Hepatocyte (in vitro differentiated cells): ENCODE measurements at regions not wholly inside any gene's neighbourhood (a gene's known extent, or its start where the extent isn't known, plus 50 kb on each side); places are given as distances from the start of the nearest gene placed in this dataset.

Source experiments
- DNase-seq: peaks from one replicate; pipeline ENCODE4 v3.0.0-alpha.2; 2016; ENCODE audit warnings: low spot score
- H2AFZ ChIP-seq: fragments of 200-600 bp; sonication (generic); 2 replicates; pipeline ENCODE4 v1.6.0; 2016; ENCODE audit warnings: antibody characterized with exemption, mild to moderate bottlenecking
- H3K27ac ChIP-seq: fragments of 200-600 bp; sonication (generic); 2 replicates; pipeline ENCODE4 v1.5.1; 2016; ENCODE audit warnings: mild to moderate bottlenecking
- H3K27me3 ChIP-seq: fragments of 200-600 bp; sonication (generic); 2 replicates; pipeline ENCODE4 v1.6.1; 2016
- H3K36me3 ChIP-seq: fragments of 200-600 bp; sonication (generic); replicated peaks from 2 replicates; pipeline ENCODE4 v1.5.1; 2016; ENCODE audit warnings: low read depth; ENCODE audit not compliant: insufficient read depth
- H3K4me1 ChIP-seq: fragments of 200-600 bp; sonication (generic); 2 replicates; pipeline ENCODE4 v1.5.1; 2016; ENCODE audit warnings: mild to moderate bottlenecking, moderate library complexity; ENCODE audit not compliant: insufficient read depth
- H3K4me2 ChIP-seq: fragments of 200-600 bp; sonication (generic); 2 replicates; pipeline ENCODE4 v1.6.0; 2016
- H3K4me3 ChIP-seq: fragments of 200-600 bp; sonication (generic); 2 replicates; pipeline ENCODE4 v1.5.1; 2016; ENCODE audit warnings: mild to moderate bottlenecking
- H3K79me2 ChIP-seq: fragments of 200-600 bp; sonication (generic); 2 replicates; pipeline ENCODE4 v1.6.0; 2017; ENCODE audit warnings: mild to moderate bottlenecking
- H3K9me2 ChIP-seq: fragments of 200-600 bp; sonication (generic); replicated peaks from 2 replicates; pipeline ENCODE4 v1.6.0; 2017; ENCODE audit warnings: mild to moderate bottlenecking; ENCODE audit not compliant: insufficient read depth
- H3K9me3 ChIP-seq: fragments of 200-600 bp; sonication (generic); 2 replicates; pipeline ENCODE4 v1.5.1; 2016; ENCODE audit warnings: low read depth, mild to moderate bottlenecking
- H4K20me1 ChIP-seq: fragments of 200-600 bp; sonication (generic); 2 replicates; pipeline ENCODE4 v1.6.0; 2016; ENCODE audit warnings: mild to moderate bottlenecking; ENCODE audit not compliant: insufficient read depth, poor library complexity, severe bottlenecking
- EZH2 ChIP-seq: fragments of 200-600 bp; sonication (generic); IDR thresholded peaks from 2 replicates; pipeline ENCODE4 v1.6.1; 2016; ENCODE audit warnings: antibody characterized with exemption, mild to moderate bottlenecking, borderline replicate concordance
- EZH2phosphoT487 ChIP-seq: fragments of 200-600 bp; sonication (generic); IDR thresholded peaks from one replicate; pipeline ENCODE4 v1.6.1; 2018; ENCODE audit warnings: antibody characterized with exemption, mild to moderate bottlenecking, low read depth, moderate library complexity; ENCODE audit not compliant: unreplicated experiment, severe bottlenecking
- WGBS: methylation state at CpG from one replicate; pipeline ENCODE4 v1.1.6; 2016; ENCODE audit warnings: low lambda C conversion rate; ENCODE audit errors: missing lambda C conversion rate; 5-methylcytosine and 5-hydroxymethylcytosine counted together
- TF ChIP-seq, protein P1 (sequence below): fragments of 200-600 bp; sonication (generic); IDR thresholded peaks from 2 replicates; pipeline ENCODE4 v1.5.1; 2016; ENCODE audit warnings: antibody characterized with exemption, mild to moderate bottlenecking; ENCODE audit not compliant: poor library complexity

DNA sequence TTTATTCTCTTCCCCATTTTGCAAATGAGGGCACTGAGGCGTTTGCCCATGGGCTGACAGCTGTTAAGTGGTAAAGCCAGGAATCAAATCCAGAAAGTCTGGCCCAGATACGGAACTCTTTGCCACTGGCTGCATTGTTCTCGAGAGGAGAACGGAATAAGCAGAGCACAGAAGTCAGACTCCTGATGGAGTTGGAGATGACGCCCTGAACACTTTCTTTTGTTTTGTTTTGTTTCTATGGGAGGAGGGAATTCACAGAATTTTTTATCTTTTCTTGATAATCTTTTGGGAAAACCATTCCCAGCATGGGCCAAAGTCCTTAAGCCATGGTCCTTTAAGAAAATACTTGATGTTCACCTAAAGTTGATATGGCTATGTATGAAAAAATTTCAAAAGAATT lies 322.2 kb downstream of the RDH14 start:
- TF ChIP-seq, protein P1, sequence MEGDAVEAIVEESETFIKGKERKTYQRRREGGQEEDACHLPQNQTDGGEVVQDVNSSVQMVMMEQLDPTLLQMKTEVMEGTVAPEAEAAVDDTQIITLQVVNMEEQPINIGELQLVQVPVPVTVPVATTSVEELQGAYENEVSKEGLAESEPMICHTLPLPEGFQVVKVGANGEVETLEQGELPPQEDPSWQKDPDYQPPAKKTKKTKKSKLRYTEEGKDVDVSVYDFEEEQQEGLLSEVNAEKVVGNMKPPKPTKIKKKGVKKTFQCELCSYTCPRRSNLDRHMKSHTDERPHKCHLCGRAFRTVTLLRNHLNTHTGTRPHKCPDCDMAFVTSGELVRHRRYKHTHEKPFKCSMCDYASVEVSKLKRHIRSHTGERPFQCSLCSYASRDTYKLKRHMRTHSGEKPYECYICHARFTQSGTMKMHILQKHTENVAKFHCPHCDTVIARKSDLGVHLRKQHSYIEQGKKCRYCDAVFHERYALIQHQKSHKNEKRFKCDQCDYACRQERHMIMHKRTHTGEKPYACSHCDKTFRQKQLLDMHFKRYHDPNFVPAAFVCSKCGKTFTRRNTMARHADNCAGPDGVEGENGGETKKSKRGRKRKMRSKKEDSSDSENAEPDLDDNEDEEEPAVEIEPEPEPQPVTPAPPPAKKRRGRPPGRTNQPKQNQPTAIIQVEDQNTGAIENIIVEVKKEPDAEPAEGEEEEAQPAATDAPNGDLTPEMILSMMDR, result no peak
- TF ChIP-seq EZH2 (no peak), EZH2phosphoT487 (no peak)
- Histone ChIP-seq H3K4me1 (no peaks in the 10 kb centered on the region), H2AFZ (no peak overlapping the region), H3K27ac (no peak overlapping the region), H3K36me3 (no peaks in the 10 kb centered on the region), H3K4me3 (no peak overlapping the region), H4K20me1 (no peaks in the 10 kb centered on the region), H3K9me2 (no peaks in the 10 kb centered on the region), H3K9me3 (no peaks in the 10 kb centered on the region), H3K4me2 (no peak overlapping the region), H3K27me3 (no peaks in the 10 kb centered on the region), H3K79me2 (no peaks in the 10 kb centered on the region)
- WGBS, result 76% methylated on average over 5 of the region's 5 CpGs
- DNase-seq, result no peak

DNA sequence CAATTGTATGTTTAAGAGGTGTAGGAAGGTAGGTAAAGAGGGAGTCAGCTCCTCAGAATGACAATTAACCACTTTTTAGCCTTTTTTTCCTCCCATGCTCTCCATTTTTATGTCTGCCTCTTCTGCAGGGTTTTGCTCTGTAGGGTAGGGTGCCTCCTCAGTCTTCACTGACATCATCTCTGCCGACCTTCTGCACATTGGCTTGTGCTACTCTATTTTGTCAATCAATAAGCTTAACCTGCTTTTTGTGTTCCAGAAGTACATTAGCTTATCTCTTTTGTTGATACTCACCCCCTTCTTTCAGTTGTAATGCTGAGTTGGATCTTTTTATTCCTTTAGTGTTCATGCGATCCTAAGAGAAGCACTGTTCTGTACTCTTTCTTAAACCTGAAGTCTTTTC lies 323.2 kb downstream of the RDH14 start:
- no peak overlapping the region for H3K4me3 ChIP-seq
- H3K36me3 ChIP-seq, result no peaks in the 10 kb centered on the region
- H2AFZ ChIP-seq, result no peak overlapping the region
- H3K27ac ChIP-seq, result no peak overlapping the region
- H3K9me2 ChIP-seq, result no peaks in the 10 kb centered on the region
- H3K4me2 ChIP-seq, result no peak overlapping the region
- no peak for DNase-seq
- no peak for TF ChIP-seq EZH2phosphoT487
- no peak for TF ChIP-seq EZH2
- TF ChIP-seq, protein P1, result no peak
- H3K4me1 ChIP-seq, result no peaks in the 10 kb centered on the region
- 67% methylated on average over 2 of the region's 2 CpGs for WGBS
- H3K9me3 ChIP-seq, result no peaks in the 10 kb centered on the region
- H3K27me3 ChIP-seq, result no peaks in the 10 kb centered on the region
- H3K79me2 ChIP-seq, result no peaks in the 10 kb centered on the region
- no peaks in the 10 kb centered on the region for H4K20me1 ChIP-seq

DNA sequence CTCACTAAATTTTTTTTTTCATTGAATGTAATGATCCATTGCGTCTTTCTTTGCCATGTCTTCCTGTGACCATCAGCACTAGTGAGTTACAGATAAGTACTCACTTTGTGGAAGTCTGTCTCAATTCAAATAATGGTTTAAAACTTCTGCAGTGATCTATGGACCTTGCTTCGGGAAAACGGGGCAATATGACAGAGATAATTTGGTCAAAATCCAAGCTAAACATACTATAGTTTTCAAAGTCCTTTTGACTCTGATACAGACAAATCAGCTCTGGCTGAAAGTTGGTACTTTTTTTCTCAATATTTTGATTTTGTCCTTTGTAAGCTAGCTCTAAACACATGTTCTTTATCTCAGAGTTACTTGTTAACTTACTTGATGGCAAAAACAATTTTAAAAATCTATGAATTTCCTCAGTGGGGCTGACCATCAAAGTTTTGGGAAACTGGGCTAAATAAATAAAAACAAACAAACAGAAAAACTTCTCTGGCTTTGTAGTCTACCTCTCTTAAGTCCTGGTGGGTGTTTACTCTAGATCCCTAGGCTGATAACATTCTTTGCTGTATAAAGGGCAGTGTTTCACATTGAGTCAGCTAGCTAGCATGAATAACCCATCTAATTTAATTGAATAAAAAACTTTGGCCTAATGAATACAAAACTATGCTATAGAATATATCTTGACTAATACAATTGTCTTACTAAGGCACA lies 327.6 kb downstream of the RDH14 start:
- Histone ChIP-seq H2AFZ (no peak overlapping the region), H3K27ac (no peak overlapping the region), H3K36me3 (no peaks in the 10 kb centered on the region), H3K27me3 (no peaks in the 10 kb centered on the region), H3K9me3 (no peaks in the 10 kb centered on the region), H3K4me1 (no peaks in the 10 kb centered on the region), H4K20me1 (no peaks in the 10 kb centered on the region), H3K4me2 (no peak overlapping the region), H3K4me3 (no peak overlapping the region), H3K79me2 (no peaks in the 10 kb centered on the region), H3K9me2 (no peaks in the 10 kb centered on the region)
- 51% methylated on average over 3 of the region's 3 CpGs for WGBS
- TF ChIP-seq, protein P1, result no peak
- TF ChIP-seq EZH2phosphoT487 (no peak), EZH2 (no peak)
- DNase-seq, result no peak

DNA sequence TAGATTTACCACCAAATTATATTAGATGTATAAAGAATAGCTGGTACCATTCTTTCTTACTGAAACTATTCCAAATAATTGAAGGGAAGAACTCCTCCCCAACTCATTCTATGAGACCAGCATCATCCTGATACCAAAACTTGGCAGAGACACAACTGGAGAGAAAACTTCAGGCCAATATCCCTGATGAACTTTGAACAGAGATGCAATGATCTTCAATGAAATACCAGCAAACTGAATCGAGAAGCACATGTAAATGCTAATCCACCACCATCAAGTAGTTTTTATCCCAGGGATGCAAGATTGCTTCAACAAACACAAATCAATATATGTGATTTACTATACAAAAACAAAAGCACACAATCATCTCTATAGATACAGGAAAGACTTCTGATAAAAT lies 329.8 kb downstream of the RDH14 start:
- WGBS, result 87% methylated on average over 1 of the region's 1 CpG

More for the DNA sequence above, 329.8 kb downstream of the RDH14 start:
- Histone ChIP-seq H3K9me2 (no peaks in the 10 kb centered on the region), H3K4me1 (no peaks in the 10 kb centered on the region), H2AFZ (no peak overlapping the region), H3K27ac (no peak overlapping the region), H3K9me3 (no peaks in the 10 kb centered on the region), H3K4me3 (no peak overlapping the region), H3K36me3 (no peaks in the 10 kb centered on the region), H3K79me2 (no peaks in the 10 kb centered on the region), H3K4me2 (no peak overlapping the region), H3K27me3 (no peaks in the 10 kb centered on the region), H4K20me1 (no peaks in the 10 kb centered on the region)
- DNase-seq, result no peak
- TF ChIP-seq EZH2, result no peak
